Gastrocnemius medialis (tissue), 4 donors: ENCODE measurements at regions not wholly inside any gene's neighbourhood (a gene's known extent, or its start where the extent isn't known, plus 50 kb on each side); places are given as distances from the start of the nearest gene placed in this dataset.

Experiments used
- ATAC-seq, 2 donors: fragments of 150-250 bp; one replicate each; pipeline ENCODE4 v1.9.1; 2016
- DNase-seq, 2 donors: peaks; one replicate each; pipeline ENCODE4 v3.0.0-alpha.2; 2019
- H3K27ac ChIP-seq, 4 donors: fragments of 200-600 bp; sonication (generic); 1 replicate in 1 of 4; 2 replicates in 3 of 4; pipeline ENCODE4 v1.5.1; 2016 to 2018; ENCODE audit warnings: mild to moderate bottlenecking in 2 of 4, moderate library complexity in 1 of 4
- H3K27me3 ChIP-seq, 3 donors: fragments of 200-600 bp; sonication (generic) in 2 of 3; 1 replicate in 1 of 3; 2 replicates in 2 of 3; pipeline versions ENCODE4 v1.5.1 to v1.6.0; 2016 to 2019; ENCODE audit warnings: mild to moderate bottlenecking in 1 of 3, moderate library complexity in 1 of 3
- H3K36me3 ChIP-seq, 2 donors: fragments of 200-600 bp; sonication (generic) in 1 of 2; one replicate each; pipeline ENCODE4 v1.5.1; 2017 to 2018
- H3K4me1 ChIP-seq, 2 donors: fragments of 200-600 bp; sonication (generic) in 1 of 2; one replicate each; pipeline ENCODE4 v1.5.1; 2016 to 2017; ENCODE audit warnings: mild to moderate bottlenecking in 2 of 2
- H3K4me3 ChIP-seq, 4 donors: fragments of 200-600 bp; sonication (generic) in 3 of 4; 1 replicate in 1 of 4; 2 replicates in 3 of 4; pipeline ENCODE4 v1.5.1; 2016 to 2019; ENCODE audit warnings: mild to moderate bottlenecking in 2 of 4
- H3K9me3 ChIP-seq, 3 donors: fragments of 200-600 bp; sonication (generic) in 2 of 3; 1 replicate in 1 of 3; 2 replicates in 2 of 3; pipeline ENCODE4 v1.5.1; 2016 to 2019
- POLR2A ChIP-seq, 2 donors: fragments of 450-650 bp; IDR thresholded peaks; one replicate each; pipeline ENCODE4 v1.6.1; 2017; ENCODE audit warnings: antibody characterized with exemption in 2 of 2, mild to moderate bottlenecking in 2 of 2, moderate library complexity in 2 of 2
- in situ Hi-C, 4 donors: fragments of 200-750 bp; cut with MboI; loops; one replicate each; pipeline versions ENCODE4 v1.15.0 to v1.8.0; 2017; ENCODE audit warnings: low sequenced_read_pairs in 4 of 4
- intact Hi-C: fragments of 100-400 bp; cut with DNase I; formaldehyde crosslinking; loops from one replicate; pipeline ENCODE4 v1.15.1; 2023; ENCODE audit warnings: low total_unique reads
- TF ChIP-seq, protein P1 (sequence below), 5 experiments: fragments of 450-650 bp in 3 of 5; fragments of 200-600 bp in 2 of 5; sonication (generic) in 2 of 5; IDR thresholded peaks in 4 of 5; conservative IDR thresholded peaks in 1 of 5; 1 replicate in 4 of 5; 2 replicates in 1 of 5; pipeline ENCODE4 v1.5.1; 2016 to 2019; ENCODE audit warnings: antibody characterized with exemption in 5 of 5, mild to moderate bottlenecking in 3 of 5, moderate library complexity in 3 of 5

- in situ Hi-C loops = no loop called here
- Histone ChIP-seq H3K9me3 (no peaks in the 10 kb centered on the region), H3K4me1 (no peaks in the 10 kb centered on the region), H3K27me3 (no peaks in the 10 kb centered on the region), H3K27ac (no peak overlapping the region), H3K4me3 (no peak overlapping the region), H3K36me3 (no peaks in the 10 kb centered on the region)
- ATAC-seq (no peak), DNase-seq (no peak)
- intact Hi-C loops = no loop called here
- no peak for TF ChIP-seq POLR2A (IDR thresholded peaks at IDR 0.05)
- TF ChIP-seq, protein P1, sequence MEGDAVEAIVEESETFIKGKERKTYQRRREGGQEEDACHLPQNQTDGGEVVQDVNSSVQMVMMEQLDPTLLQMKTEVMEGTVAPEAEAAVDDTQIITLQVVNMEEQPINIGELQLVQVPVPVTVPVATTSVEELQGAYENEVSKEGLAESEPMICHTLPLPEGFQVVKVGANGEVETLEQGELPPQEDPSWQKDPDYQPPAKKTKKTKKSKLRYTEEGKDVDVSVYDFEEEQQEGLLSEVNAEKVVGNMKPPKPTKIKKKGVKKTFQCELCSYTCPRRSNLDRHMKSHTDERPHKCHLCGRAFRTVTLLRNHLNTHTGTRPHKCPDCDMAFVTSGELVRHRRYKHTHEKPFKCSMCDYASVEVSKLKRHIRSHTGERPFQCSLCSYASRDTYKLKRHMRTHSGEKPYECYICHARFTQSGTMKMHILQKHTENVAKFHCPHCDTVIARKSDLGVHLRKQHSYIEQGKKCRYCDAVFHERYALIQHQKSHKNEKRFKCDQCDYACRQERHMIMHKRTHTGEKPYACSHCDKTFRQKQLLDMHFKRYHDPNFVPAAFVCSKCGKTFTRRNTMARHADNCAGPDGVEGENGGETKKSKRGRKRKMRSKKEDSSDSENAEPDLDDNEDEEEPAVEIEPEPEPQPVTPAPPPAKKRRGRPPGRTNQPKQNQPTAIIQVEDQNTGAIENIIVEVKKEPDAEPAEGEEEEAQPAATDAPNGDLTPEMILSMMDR (IDR thresholded peaks at IDR 0.05 in 4 of 5, conservative IDR thresholded peaks at IDR 0.05 in 1 of 5) = no peak
Observed at GRCh38 chr20:22418738-22419137, 165.6 kb downstream of the FOXA2 start.

DNA sequence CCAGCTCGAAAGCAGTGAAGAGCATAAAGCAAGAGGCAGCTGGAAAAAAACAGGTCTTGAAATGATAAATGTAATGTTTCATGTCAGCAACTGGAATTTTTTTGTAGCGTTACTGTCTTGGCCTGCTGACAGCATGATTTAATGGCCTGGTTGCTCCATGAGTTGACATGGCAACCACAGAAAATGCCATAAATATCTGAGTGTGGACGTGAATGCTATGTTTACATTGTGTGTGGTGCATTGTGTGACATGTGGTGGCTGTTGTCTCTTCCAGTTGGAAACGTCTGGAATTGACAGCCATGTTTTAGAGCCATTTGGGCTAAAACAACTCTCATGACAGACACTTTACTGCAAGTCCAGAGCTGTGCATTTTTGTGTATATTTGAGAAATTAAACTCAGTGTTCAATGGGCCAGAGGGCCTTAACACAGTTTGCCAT, 170.0 kb downstream of the FOXA2 start:
- in situ Hi-C loops (no loop called here), intact Hi-C loops (no loop called here)
- Histone ChIP-seq H3K27ac (no peak overlapping the region), H3K4me1 (peaks cover 0 to 5% of the 10 kb centered on the region in 2 donors), H3K4me3 (no peak overlapping the region), H3K9me3 (no peaks in the 10 kb centered on the region), H3K27me3 (no peaks in the 10 kb centered on the region), H3K36me3 (no peaks in the 10 kb centered on the region)
- TF ChIP-seq POLR2A (IDR thresholded peaks at IDR 0.05) = no peak
- TF ChIP-seq, protein P1 (IDR thresholded peaks at IDR 0.05 in 4 of 5, conservative IDR thresholded peaks at IDR 0.05 in 1 of 5) = no peak
- DNase-seq (no peak), ATAC-seq (no peak)

- H3K27me3 ChIP-seq = no peaks in the 10 kb centered on the region
- TF ChIP-seq, protein P1 (IDR thresholded peaks at IDR 0.05 in 4 of 5, conservative IDR thresholded peaks at IDR 0.05 in 1 of 5) = no peak
- H3K9me3 ChIP-seq = no peaks in the 10 kb centered on the region
- no peak for DNase-seq
- H3K4me3 ChIP-seq = no peak overlapping the region
- intact Hi-C loops (no loop called here), in situ Hi-C loops (no loop called here)
- H3K36me3 ChIP-seq = no peaks in the 10 kb centered on the region
- no peak overlapping the region for H3K27ac ChIP-seq
- ATAC-seq = no peak
- H3K4me1 ChIP-seq = peaks cover 0 to 5% of the 10 kb centered on the region in 2 donors
Observed at GRCh38 chr20:22412977-22413868, 171.1 kb downstream of the FOXA2 start.

DNA sequence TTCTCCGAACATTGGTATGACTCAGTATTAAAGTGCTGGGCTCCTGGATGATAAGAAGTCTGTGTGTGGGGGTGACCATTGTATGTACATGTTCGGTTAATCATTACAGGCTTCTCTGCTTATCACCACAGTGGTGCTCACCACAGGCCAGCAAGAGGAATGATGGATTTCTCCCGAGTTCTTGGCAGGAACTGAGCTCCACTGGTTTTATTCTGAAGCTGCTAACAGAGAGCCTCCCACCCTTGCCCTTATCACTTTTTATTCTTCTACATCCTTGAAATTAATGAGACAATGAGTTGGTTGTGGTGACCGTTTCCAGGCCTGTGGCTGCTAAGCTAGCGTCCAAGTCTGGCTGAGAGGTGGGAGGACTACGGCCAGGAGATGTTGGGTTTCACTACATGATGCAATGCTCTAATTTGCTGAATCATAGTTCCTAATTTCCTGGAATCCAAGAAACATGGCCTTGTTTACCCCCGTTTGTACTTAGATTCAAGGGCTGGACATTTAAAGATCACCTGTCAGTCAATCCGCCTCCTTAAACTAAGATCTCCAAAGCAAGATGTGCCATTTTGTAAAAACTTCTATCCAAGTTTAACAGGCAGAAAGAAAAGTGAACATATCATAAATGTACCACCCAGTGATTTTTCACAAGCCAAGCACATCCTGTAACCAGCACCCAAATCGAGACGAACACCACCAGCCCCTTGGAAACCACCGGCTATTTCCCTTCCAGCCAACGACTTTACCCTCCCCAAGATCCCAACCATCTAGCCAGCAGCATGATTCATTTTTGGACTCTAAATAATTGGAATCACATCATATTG, 172.5 kb downstream of the FOXA2 start:
- Histone ChIP-seq H3K27ac (no peak overlapping the region), H3K4me3 (no peak overlapping the region), H3K27me3 (no peaks in the 10 kb centered on the region), H3K4me1 (peaks cover 0 to 5% of the 10 kb centered on the region in 2 donors), H3K9me3 (no peaks in the 10 kb centered on the region), H3K36me3 (no peaks in the 10 kb centered on the region)
- DNase-seq = no peak
- intact Hi-C loops = no loop called here
- in situ Hi-C loops = no loop called here
- peak; percentile 39 to 50 for ATAC-seq
- TF ChIP-seq POLR2A (IDR thresholded peaks at IDR 0.05) = no peak
- TF ChIP-seq, protein P1 (IDR thresholded peaks at IDR 0.05 in 4 of 5, conservative IDR thresholded peaks at IDR 0.05 in 1 of 5) = no peak
